Astrocyte of the cerebellum (primary cell): ENCODE measurements at regions not wholly inside any gene's neighbourhood (a gene's known extent, or its start where the extent isn't known, plus 50 kb on each side); places are given as distances from the start of the nearest gene placed in this dataset.

Experiments used
- DNase-seq: peaks from one replicate; pipeline ENCODE4 v3.0.0-alpha.2; 2011; ENCODE audit warnings: low read depth
- H3K4me3 ChIP-seq: 2 replicates; pipeline ENCODE4 v1.5.1; 2011; ENCODE audit warnings: mild to moderate bottlenecking, low read depth, low read length, moderate library complexity
- in situ Hi-C: cut with HindIII; loops from 2 replicates; pipeline ENCODE4 v1.10.0; 2017; ENCODE audit warnings: low sequenced_read_pairs
- TF ChIP-seq, protein P1 (sequence below): IDR thresholded peaks from 2 replicates; pipeline ENCODE4 v1.5.1; 2012; ENCODE audit warnings: low read length, low read depth, moderate library complexity, mild to moderate bottlenecking; ENCODE audit errors: missing control alignments

DNA sequence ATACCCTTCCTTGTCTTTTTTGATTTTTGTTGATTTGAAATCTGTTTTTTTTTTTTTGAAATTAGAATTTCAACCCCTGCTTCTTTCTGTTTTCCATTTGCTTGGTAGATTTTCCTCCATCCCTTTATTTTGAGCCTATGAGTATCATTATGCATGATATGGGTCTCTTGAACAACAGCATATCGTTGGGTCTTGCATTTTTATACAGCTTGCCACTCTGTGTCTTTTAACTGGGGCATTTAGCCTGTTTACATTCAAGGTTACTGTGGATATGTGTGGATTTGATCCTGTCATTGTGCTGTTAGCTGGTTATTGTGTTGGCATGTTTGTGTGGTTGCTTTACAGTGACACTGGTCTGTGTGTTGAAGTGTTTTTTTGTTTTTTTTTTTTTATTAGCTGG lies 99.7 kb upstream of the P3H2 start:
- no peak overlapping the region for H3K4me3 ChIP-seq
- TF ChIP-seq, protein P1, sequence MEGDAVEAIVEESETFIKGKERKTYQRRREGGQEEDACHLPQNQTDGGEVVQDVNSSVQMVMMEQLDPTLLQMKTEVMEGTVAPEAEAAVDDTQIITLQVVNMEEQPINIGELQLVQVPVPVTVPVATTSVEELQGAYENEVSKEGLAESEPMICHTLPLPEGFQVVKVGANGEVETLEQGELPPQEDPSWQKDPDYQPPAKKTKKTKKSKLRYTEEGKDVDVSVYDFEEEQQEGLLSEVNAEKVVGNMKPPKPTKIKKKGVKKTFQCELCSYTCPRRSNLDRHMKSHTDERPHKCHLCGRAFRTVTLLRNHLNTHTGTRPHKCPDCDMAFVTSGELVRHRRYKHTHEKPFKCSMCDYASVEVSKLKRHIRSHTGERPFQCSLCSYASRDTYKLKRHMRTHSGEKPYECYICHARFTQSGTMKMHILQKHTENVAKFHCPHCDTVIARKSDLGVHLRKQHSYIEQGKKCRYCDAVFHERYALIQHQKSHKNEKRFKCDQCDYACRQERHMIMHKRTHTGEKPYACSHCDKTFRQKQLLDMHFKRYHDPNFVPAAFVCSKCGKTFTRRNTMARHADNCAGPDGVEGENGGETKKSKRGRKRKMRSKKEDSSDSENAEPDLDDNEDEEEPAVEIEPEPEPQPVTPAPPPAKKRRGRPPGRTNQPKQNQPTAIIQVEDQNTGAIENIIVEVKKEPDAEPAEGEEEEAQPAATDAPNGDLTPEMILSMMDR = no peak
- DNase-seq = no peak
- in situ Hi-C loops = loop anchor here (25.0 kb wide), 1 partner anchor 492 kb away; no protein-coding TSS in a partner anchor

DNA sequence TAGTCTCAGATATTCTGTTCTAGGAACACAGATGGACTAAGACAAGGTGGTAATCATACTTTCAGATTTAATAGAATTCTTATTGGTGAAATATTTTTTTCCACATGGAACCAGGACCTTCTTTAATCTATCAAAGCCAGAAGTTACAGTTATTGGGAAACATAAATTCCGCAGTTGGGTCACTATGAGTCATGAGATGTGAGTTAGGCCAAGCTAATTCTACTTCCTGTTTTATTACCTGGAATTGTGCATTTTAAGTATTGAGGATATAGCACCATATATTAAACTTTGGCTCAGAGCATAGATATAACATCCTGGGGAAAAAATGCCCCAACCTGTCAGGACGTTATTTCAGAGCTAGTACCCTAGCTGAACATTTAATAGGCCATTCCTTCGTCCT lies 96.4 kb upstream of the P3H2 start:
- in situ Hi-C loops = loop anchor here (25.0 kb wide), 1 partner anchor 495 kb away; no protein-coding TSS in a partner anchor
- no peak for DNase-seq
- H3K4me3 ChIP-seq = no peak overlapping the region
- TF ChIP-seq, protein P1 = no peak

GRCh38 chr3:190213727-190214126 lies 93.0 kb upstream of the P3H2 start:
- no peak for DNase-seq
- no peak overlapping the region for H3K4me3 ChIP-seq
- in situ Hi-C loops = loop anchor here (25.0 kb wide), 1 partner anchor 499 kb away; no protein-coding TSS in a partner anchor
- TF ChIP-seq, protein P1 = no peak

DNA sequence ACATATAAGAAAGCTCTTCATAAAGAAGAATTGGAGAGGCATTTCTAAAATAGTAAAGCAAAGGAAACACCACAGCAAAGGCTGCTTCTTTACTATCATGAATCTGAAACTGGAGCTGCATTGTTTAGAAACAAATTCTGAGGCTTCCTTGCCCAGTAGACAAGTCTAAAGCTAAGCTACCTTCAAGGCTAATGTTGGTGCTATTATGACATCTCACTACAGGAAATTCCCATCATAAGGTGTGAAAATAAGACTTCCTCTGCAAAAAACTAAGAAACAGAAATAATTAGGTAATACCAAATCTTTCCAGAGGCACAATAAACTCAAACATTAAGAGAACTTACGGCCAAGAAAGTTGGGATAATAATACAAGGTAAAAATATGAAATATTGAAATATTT lies 89.9 kb upstream of the P3H2 start:
- TF ChIP-seq, protein P1 = no peak
- in situ Hi-C loops = loop anchor here (25.0 kb wide), 1 partner anchor 502 kb away; no protein-coding TSS in a partner anchor
- no peak overlapping the region for H3K4me3 ChIP-seq
- DNase-seq = no peak

- TF ChIP-seq, protein P1 = no peak
- no peak for DNase-seq
- in situ Hi-C loops = loop anchor here (25.0 kb wide), 1 partner anchor 503 kb away; no protein-coding TSS in a partner anchor
- H3K4me3 ChIP-seq = no peak overlapping the region
These were observed 88.8 kb upstream of the P3H2 start for GRCh38 chr3:190209533-190209932.

- no peak for DNase-seq
- H3K4me3 ChIP-seq = no peak overlapping the region
- in situ Hi-C loops = loop anchor here (25.0 kb wide), 1 partner anchor 504 kb away; no protein-coding TSS in a partner anchor
- TF ChIP-seq, protein P1 = no peak
These were observed 87.5 kb upstream of the P3H2 start for GRCh38 chr3:190208196-190208595.

DNA sequence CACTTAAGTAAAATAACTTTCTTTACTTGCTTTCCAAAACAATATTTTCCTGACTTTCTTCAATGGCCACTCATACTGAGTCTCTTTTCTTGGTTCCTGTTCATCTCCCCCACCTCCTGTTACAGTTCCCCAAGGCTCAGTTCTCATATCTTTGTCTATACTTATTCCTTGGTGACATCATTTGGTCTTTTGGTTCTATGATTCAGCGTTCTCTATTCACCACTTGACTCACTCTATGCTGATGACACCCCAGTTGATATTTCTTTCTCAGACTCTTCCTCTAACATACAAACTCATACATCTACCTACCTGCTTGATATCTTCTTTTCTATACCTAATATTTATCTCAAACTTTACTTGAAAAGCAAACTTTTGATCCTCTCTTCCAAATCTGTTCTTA lies 85.0 kb upstream of the P3H2 start:
- TF ChIP-seq, protein P1 = no peak
- DNase-seq = no peak
- no peak overlapping the region for H3K4me3 ChIP-seq
- in situ Hi-C loops = loop anchor here (25.0 kb wide), 1 partner anchor 507 kb away; no protein-coding TSS in a partner anchor
